Neural cell (in vitro differentiated cells): ENCODE measurements at regions not wholly inside any gene's neighbourhood (a gene's known extent, or its start where the extent isn't known, plus 50 kb on each side); places are given as distances from the start of the nearest gene placed in this dataset.

Experiments
- EP300 ChIP-seq: fragments of 450-650 bp; conservative IDR thresholded peaks from 2 replicates; pipeline ENCODE4 v1.6.1; 2014; ENCODE audit warnings: antibody characterized with exemption, mild to moderate bottlenecking, moderate library complexity; ENCODE audit not compliant: poor library complexity, severe bottlenecking
- EZH2 ChIP-seq: fragments of 200-600, 300-800 bp; shearing (Covaris generic), sonication (generic); IDR thresholded peaks from 2 replicates; pipeline ENCODE4 v1.6.1; 2014; ENCODE audit warnings: antibody characterized with exemption, low read length, borderline replicate concordance, mild to moderate bottlenecking; ENCODE audit not compliant: insufficient read depth, poor library complexity, severe bottlenecking
- MXI1 ChIP-seq: fragments of 450-650 bp; conservative IDR thresholded peaks from 2 replicates; pipeline ENCODE4 v1.6.1; 2014; ENCODE audit warnings: antibody characterized with exemption, mild to moderate bottlenecking; ENCODE audit not compliant: poor library complexity, severe bottlenecking
- POLR2AphosphoS5 ChIP-seq: IDR thresholded peaks from 2 replicates; pipeline ENCODE4 v1.6.1; 2012
- RAD21 ChIP-seq: fragments of 450-650 bp; conservative IDR thresholded peaks from 2 replicates; pipeline ENCODE4 v1.6.1; 2014; ENCODE audit warnings: antibody characterized with exemption, mild to moderate bottlenecking, moderate library complexity
- SMC3 ChIP-seq: fragments of 450-650 bp; conservative IDR thresholded peaks from 2 replicates; pipeline ENCODE4 v1.6.1; 2014; ENCODE audit warnings: antibody characterized with exemption, mild to moderate bottlenecking, moderate library complexity; ENCODE audit not compliant: poor library complexity
- TAF1 ChIP-seq: IDR thresholded peaks from 2 replicates; pipeline ENCODE4 v1.6.1; 2012; ENCODE audit warnings: low read depth
- TF ChIP-seq, protein P1 (sequence below): fragments of 450-650 bp; IDR thresholded peaks from 2 replicates; pipeline ENCODE4 v1.5.1; 2014; ENCODE audit warnings: antibody characterized with exemption, mild to moderate bottlenecking, moderate library complexity; ENCODE audit not compliant: poor library complexity, severe bottlenecking
- TF ChIP-seq, protein P2 (sequence below): IDR thresholded peaks from 2 replicates; pipeline ENCODE4 v1.6.1; 2012; ENCODE audit warnings: borderline replicate concordance

DNA sequence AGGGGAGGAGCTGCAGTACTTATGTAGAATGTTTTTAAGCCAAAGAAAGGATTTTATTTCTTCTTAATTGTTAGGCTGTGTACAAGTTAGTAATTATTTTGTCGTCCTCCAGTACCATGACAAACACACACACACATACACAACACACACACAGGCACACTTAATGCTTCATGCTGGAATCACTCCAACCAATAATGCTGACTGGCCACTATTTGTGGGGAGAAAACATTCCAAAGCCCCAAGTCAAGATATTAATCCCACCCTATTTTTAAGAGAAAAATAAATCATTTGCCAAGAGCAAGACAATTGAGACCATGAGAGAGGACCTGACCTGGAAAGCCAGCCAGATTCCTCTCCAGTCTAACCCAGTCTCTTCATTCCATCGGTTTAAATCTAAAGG lies 51.8 kb upstream of the TMCO5A start:
- TF ChIP-seq, protein P1, sequence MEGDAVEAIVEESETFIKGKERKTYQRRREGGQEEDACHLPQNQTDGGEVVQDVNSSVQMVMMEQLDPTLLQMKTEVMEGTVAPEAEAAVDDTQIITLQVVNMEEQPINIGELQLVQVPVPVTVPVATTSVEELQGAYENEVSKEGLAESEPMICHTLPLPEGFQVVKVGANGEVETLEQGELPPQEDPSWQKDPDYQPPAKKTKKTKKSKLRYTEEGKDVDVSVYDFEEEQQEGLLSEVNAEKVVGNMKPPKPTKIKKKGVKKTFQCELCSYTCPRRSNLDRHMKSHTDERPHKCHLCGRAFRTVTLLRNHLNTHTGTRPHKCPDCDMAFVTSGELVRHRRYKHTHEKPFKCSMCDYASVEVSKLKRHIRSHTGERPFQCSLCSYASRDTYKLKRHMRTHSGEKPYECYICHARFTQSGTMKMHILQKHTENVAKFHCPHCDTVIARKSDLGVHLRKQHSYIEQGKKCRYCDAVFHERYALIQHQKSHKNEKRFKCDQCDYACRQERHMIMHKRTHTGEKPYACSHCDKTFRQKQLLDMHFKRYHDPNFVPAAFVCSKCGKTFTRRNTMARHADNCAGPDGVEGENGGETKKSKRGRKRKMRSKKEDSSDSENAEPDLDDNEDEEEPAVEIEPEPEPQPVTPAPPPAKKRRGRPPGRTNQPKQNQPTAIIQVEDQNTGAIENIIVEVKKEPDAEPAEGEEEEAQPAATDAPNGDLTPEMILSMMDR: no peak
- TF ChIP-seq POLR2AphosphoS5: no peak
- TF ChIP-seq MXI1: no peak
- no peak for TF ChIP-seq EP300
- TF ChIP-seq RAD21: no peak
- TF ChIP-seq, protein P2, sequence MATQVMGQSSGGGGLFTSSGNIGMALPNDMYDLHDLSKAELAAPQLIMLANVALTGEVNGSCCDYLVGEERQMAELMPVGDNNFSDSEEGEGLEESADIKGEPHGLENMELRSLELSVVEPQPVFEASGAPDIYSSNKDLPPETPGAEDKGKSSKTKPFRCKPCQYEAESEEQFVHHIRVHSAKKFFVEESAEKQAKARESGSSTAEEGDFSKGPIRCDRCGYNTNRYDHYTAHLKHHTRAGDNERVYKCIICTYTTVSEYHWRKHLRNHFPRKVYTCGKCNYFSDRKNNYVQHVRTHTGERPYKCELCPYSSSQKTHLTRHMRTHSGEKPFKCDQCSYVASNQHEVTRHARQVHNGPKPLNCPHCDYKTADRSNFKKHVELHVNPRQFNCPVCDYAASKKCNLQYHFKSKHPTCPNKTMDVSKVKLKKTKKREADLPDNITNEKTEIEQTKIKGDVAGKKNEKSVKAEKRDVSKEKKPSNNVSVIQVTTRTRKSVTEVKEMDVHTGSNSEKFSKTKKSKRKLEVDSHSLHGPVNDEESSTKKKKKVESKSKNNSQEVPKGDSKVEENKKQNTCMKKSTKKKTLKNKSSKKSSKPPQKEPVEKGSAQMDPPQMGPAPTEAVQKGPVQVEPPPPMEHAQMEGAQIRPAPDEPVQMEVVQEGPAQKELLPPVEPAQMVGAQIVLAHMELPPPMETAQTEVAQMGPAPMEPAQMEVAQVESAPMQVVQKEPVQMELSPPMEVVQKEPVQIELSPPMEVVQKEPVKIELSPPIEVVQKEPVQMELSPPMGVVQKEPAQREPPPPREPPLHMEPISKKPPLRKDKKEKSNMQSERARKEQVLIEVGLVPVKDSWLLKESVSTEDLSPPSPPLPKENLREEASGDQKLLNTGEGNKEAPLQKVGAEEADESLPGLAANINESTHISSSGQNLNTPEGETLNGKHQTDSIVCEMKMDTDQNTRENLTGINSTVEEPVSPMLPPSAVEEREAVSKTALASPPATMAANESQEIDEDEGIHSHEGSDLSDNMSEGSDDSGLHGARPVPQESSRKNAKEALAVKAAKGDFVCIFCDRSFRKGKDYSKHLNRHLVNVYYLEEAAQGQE: no peak
- no peak for TF ChIP-seq EZH2
- no peak for TF ChIP-seq TAF1
- TF ChIP-seq SMC3: no peak
